ENCODE measurements at regions not wholly inside any gene's neighbourhood (a gene's known extent, or its start where the extent isn't known, plus 50 kb on each side); places are given as distances from the start of the nearest gene placed in this dataset.
"Not testable (repeated sequence)": the region's sequence is repeated elsewhere in the genome, so short reads cannot be mapped to it uniquely, and the experiment has no call there.

GRCh38 chr5:9820691-9821449 lies 190.7 kb upstream of the TAS2R1 start:
- ChIA-PET POLR2A (no interaction called here), CTCF (no interaction called here)
- TF ChIP-seq FOXK2 (IDR thresholded peaks at IDR 0.05) (no peak), SP1 (IDR thresholded peaks at IDR 0.05) (no peak), PKNOX1 (IDR thresholded peaks at IDR 0.05) (no peak), ZNF384 (IDR thresholded peaks at IDR 0.05) (no peak), BHLHE40 (IDR thresholded peaks at IDR 0.05; ENCODE audit: borderline replicate concordance) (no peak), FOXM1 (IDR thresholded peaks at IDR 0.05; ENCODE audit: borderline replicate concordance) (no peak), HDGF (IDR thresholded peaks at IDR 0.05; ENCODE audit: borderline replicate concordance) (no peak), FOXA1 (IDR thresholded peaks at IDR 0.05) (no peak), ELF4 (IDR thresholded peaks at IDR 0.05) (no peak), LEF1 (IDR thresholded peaks at IDR 0.05; ENCODE audit: borderline replicate concordance) (no peak), L3MBTL2 (conservative IDR thresholded peaks at IDR 0.05) (no peak)
- DNase-seq (ENCODE audit: extremely low spot score): no peak

- CTCF ChIA-PET: no interaction called here
- TF ChIP-seq HDGF (IDR thresholded peaks at IDR 0.05; ENCODE audit: borderline replicate concordance) (no peak), NFRKB (IDR thresholded peaks at IDR 0.05) (no peak), LEF1 (IDR thresholded peaks at IDR 0.05; ENCODE audit: borderline replicate concordance) (no peak), FOXM1 (IDR thresholded peaks at IDR 0.05; ENCODE audit: borderline replicate concordance) (no peak), FOXK2 (IDR thresholded peaks at IDR 0.05) (no peak), BHLHE40 (IDR thresholded peaks at IDR 0.05; ENCODE audit: borderline replicate concordance) (no peak), ARNT (IDR thresholded peaks at IDR 0.05) (no peak), CTBP1 (IDR thresholded peaks at IDR 0.05; ENCODE audit: borderline replicate concordance) (no peak), FOXA1 (IDR thresholded peaks at IDR 0.05) (no peak), ZNF384 (IDR thresholded peaks at IDR 0.05) (no peak), PKNOX1 (IDR thresholded peaks at IDR 0.05) (no peak), SP1 (IDR thresholded peaks at IDR 0.05) (no peak), ELF4 (IDR thresholded peaks at IDR 0.05) (no peak), L3MBTL2 (conservative IDR thresholded peaks at IDR 0.05) (no peak), TARDBP (IDR thresholded peaks at IDR 0.05) (no peak), SUZ12 (IDR thresholded peaks at IDR 0.05) (no peak)
- POLR2A ChIA-PET: no interaction called here
- no peak for DNase-seq (ENCODE audit: extremely low spot score)
These were observed 188.2 kb upstream of the TAS2R1 start for GRCh38 chr5:9818340-9818845.

GRCh38 chr5:9817819-9818218 lies 187.7 kb upstream of the TAS2R1 start:
- POLR2A ChIA-PET: no interaction called here
- CTCF ChIA-PET: no interaction called here
- TF ChIP-seq ZNF384 (IDR thresholded peaks at IDR 0.05): no peak
- no peak for TF ChIP-seq NFRKB (IDR thresholded peaks at IDR 0.05)
- TF ChIP-seq FOXM1 (IDR thresholded peaks at IDR 0.05; ENCODE audit: borderline replicate concordance): no peak
- DNase-seq (ENCODE audit: extremely low spot score): no peak

- ChIA-PET POLR2A (no interaction called here), CTCF (no interaction called here)
- no peak for DNase-seq (ENCODE audit: extremely low spot score)
- TF ChIP-seq LEF1 (IDR thresholded peaks at IDR 0.05; ENCODE audit: borderline replicate concordance) (no peak), TARDBP (IDR thresholded peaks at IDR 0.05) (no peak), ELF4 (IDR thresholded peaks at IDR 0.05) (no peak), SP1 (IDR thresholded peaks at IDR 0.05) (no peak), FOXK2 (IDR thresholded peaks at IDR 0.05) (no peak), SUZ12 (IDR thresholded peaks at IDR 0.05) (no peak), FOXA1 (IDR thresholded peaks at IDR 0.05) (no peak), BHLHE40 (IDR thresholded peaks at IDR 0.05; ENCODE audit: borderline replicate concordance) (no peak), PKNOX1 (IDR thresholded peaks at IDR 0.05) (no peak), FOXM1 (IDR thresholded peaks at IDR 0.05; ENCODE audit: borderline replicate concordance) (no peak), ZNF384 (IDR thresholded peaks at IDR 0.05) (no peak), ARNT (IDR thresholded peaks at IDR 0.05) (no peak), HDGF (IDR thresholded peaks at IDR 0.05; ENCODE audit: borderline replicate concordance) (no peak), CTBP1 (IDR thresholded peaks at IDR 0.05; ENCODE audit: borderline replicate concordance) (no peak), NFRKB (IDR thresholded peaks at IDR 0.05) (no peak), L3MBTL2 (conservative IDR thresholded peaks at IDR 0.05) (no peak)
These were observed 184.9 kb upstream of the TAS2R1 start for GRCh38 chr5:9815051-9815450.

- ChIA-PET CTCF (interaction anchor here (0.6 kb wide), 1 partner anchor 66 kb away, joined by 4 read pairs; no protein-coding TSS in a partner anchor), POLR2A (no interaction called here)
- TF ChIP-seq FOXK2 (IDR thresholded peaks at IDR 0.05): no peak
- TF ChIP-seq L3MBTL2 (conservative IDR thresholded peaks at IDR 0.05): no peak
- DNase-seq (ENCODE audit: extremely low spot score): no peak
These were observed 183.2 kb upstream of the TAS2R1 start for GRCh38 chr5:9813305-9813704.

GRCh38 chr5:9807366-9807765 lies 177.2 kb upstream of the TAS2R1 start:
- CTCF ChIA-PET; POLR2A ChIA-PET; DNase-seq (ENCODE audit: extremely low spot score): not testable (repeated sequence)

- ChIA-PET CTCF (no interaction called here), POLR2A (no interaction called here)
- DNase-seq (ENCODE audit: extremely low spot score): no peak
- no peak for TF ChIP-seq ELF4 (IDR thresholded peaks at IDR 0.05)
- no peak for TF ChIP-seq LEF1 (IDR thresholded peaks at IDR 0.05; ENCODE audit: borderline replicate concordance)
- TF ChIP-seq NFRKB (IDR thresholded peaks at IDR 0.05): no peak
- no peak for TF ChIP-seq ARNT (IDR thresholded peaks at IDR 0.05)
- TF ChIP-seq FOXA1 (IDR thresholded peaks at IDR 0.05): no peak
- TF ChIP-seq SP1 (IDR thresholded peaks at IDR 0.05): no peak
- TF ChIP-seq PKNOX1 (IDR thresholded peaks at IDR 0.05): no peak
- no peak for TF ChIP-seq CTBP1 (IDR thresholded peaks at IDR 0.05; ENCODE audit: borderline replicate concordance)
- no peak for TF ChIP-seq L3MBTL2 (conservative IDR thresholded peaks at IDR 0.05)
- TF ChIP-seq SUZ12 (IDR thresholded peaks at IDR 0.05): no peak
- TF ChIP-seq ZNF384 (IDR thresholded peaks at IDR 0.05): no peak
- TF ChIP-seq FOXM1 (IDR thresholded peaks at IDR 0.05; ENCODE audit: borderline replicate concordance): no peak
- TF ChIP-seq FOXK2 (IDR thresholded peaks at IDR 0.05): no peak
- TF ChIP-seq BHLHE40 (IDR thresholded peaks at IDR 0.05; ENCODE audit: borderline replicate concordance): no peak
- no peak for TF ChIP-seq TARDBP (IDR thresholded peaks at IDR 0.05)
- TF ChIP-seq HDGF (IDR thresholded peaks at IDR 0.05; ENCODE audit: borderline replicate concordance): no peak
These were observed 171.8 kb upstream of the TAS2R1 start for GRCh38 chr5:9801908-9802307.
